Adrenal gland (tissue), 5 donors: ENCODE measurements at regions not wholly inside any gene's neighbourhood (a gene's known extent, or its start where the extent isn't known, plus 50 kb on each side); places are given as distances from the start of the nearest gene placed in this dataset.

ENCODE experiments used
- CTCF ChIP-seq, 6 experiments: fragments of 450-650 bp in 4 of 6; fragments of 200-600 bp in 2 of 6; sonication (generic) in 1 of 6; IDR thresholded peaks; 1 replicate in 5 of 6; 2 replicates in 1 of 6; pipeline versions ENCODE4 v1.5.1 to v1.8.0; 2016 to 2021; ENCODE audit warnings: antibody characterized with exemption in 6 of 6, mild to moderate bottlenecking in 2 of 6, moderate library complexity in 1 of 6
- POLR2A ChIP-seq, 2 donors: fragments of 450-650 bp; IDR thresholded peaks; one replicate each; pipeline ENCODE4 v1.6.1; 2017; ENCODE audit warnings: antibody characterized with exemption in 2 of 2, mild to moderate bottlenecking in 2 of 2, moderate library complexity in 1 of 2
- donor health status: DM: no; HTN: no; CAD: no.

DNA sequence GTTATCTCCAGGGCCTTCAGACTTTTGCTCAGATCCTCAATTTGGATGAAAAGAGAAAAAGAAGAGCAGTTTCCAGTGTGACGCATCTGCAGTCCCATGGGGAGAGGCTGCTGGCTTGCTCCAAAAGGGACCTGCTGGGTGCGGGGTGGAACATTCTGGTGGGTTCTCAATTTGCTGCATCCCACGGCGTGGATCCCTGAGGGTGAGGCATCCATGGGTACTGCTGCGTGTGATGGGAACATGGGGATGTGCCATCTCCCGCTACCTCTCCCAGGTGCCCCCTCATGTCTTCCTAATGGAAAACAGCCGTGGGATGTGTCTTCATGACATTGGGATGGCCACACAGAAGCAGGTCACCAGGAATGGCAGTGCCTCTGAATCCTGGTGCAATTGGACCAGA is 221.3 kb upstream of the AJAP1 start:
- TF ChIP-seq CTCF (IDR thresholded peaks at IDR 0.05) (no peak), POLR2A (IDR thresholded peaks at IDR 0.05) (no peak)
